T-helper 2 cell treated with Interferon-gamma antibody and Interleukin-4, amounts not matched to agents 5 μg/mL and 100 μg/mL, for 36 hours (primary cell): ENCODE measurements at regions not wholly inside any gene's neighbourhood (a gene's known extent, or its start where the extent isn't known, plus 50 kb on each side); places are given as distances from the start of the nearest gene placed in this dataset.

ENCODE experiments used
- DNase-seq: peaks from one replicate; pipeline ENCODE4 v3.0.0; 2021; ENCODE audit warnings: low spot score
- H3K27ac Mint-ChIP-seq: one replicate; pipeline ENCODE4 v1.8.0; 2021; ENCODE audit warnings: mild to moderate bottlenecking, mixed read lengths
- H3K27me3 Mint-ChIP-seq: one replicate; pipeline ENCODE4 v1.8.0; 2021; ENCODE audit warnings: low read depth, mixed read lengths
- H3K36me3 Mint-ChIP-seq: one replicate; pipeline ENCODE4 v1.8.0; 2021; ENCODE audit warnings: low read depth, mixed read lengths
- H3K4me1 Mint-ChIP-seq: one replicate; pipeline ENCODE4 v1.8.0; 2021; ENCODE audit warnings: low read depth, mixed read lengths
- H3K4me3 Mint-ChIP-seq: one replicate; pipeline ENCODE4 v1.8.0; 2022; ENCODE audit warnings: mild to moderate bottlenecking, moderate library complexity, mixed read lengths
- H3K9me3 Mint-ChIP-seq: one replicate; pipeline ENCODE4 v1.8.0; 2021; ENCODE audit warnings: mixed read lengths

- H3K4me1 Mint-ChIP-seq: no peaks in the 10 kb centered on the region
- no peaks in the 10 kb centered on the region for H3K9me3 Mint-ChIP-seq
- no peak overlapping the region for H3K4me3 Mint-ChIP-seq
- no peak for DNase-seq
- no peaks in the 10 kb centered on the region for H3K27me3 Mint-ChIP-seq
- H3K36me3 Mint-ChIP-seq: no peaks in the 10 kb centered on the region
- H3K27ac Mint-ChIP-seq: no peak overlapping the region
Observed at GRCh38 chr4:35771571-35771970, 472.7 kb downstream of the ARAP2 start.

DNA sequence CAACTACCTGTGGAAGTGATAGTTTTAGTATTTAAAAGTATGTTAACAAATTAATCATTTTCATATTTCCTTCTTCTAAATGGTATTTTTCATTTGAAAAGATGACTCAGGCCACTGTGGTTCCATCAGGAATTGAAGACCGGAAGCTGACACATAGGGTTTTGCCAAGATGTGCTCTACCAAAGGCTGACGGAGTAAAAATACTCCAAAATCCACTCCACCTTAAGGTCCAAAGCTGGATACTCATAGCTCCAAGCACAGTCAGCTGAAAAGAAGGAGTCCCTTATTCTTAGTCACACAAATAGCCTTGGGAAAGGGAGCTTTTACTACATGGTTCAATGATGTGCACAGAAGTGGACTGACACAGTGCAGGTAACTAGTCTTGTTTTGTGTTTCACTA is 472.0 kb downstream of the ARAP2 start:
- H3K4me1 Mint-ChIP-seq: no peaks in the 10 kb centered on the region
- DNase-seq: no peak
- no peaks in the 10 kb centered on the region for H3K27me3 Mint-ChIP-seq
- no peaks in the 10 kb centered on the region for H3K36me3 Mint-ChIP-seq
- H3K27ac Mint-ChIP-seq: no peak overlapping the region
- no peaks in the 10 kb centered on the region for H3K9me3 Mint-ChIP-seq
- no peak overlapping the region for H3K4me3 Mint-ChIP-seq

DNA sequence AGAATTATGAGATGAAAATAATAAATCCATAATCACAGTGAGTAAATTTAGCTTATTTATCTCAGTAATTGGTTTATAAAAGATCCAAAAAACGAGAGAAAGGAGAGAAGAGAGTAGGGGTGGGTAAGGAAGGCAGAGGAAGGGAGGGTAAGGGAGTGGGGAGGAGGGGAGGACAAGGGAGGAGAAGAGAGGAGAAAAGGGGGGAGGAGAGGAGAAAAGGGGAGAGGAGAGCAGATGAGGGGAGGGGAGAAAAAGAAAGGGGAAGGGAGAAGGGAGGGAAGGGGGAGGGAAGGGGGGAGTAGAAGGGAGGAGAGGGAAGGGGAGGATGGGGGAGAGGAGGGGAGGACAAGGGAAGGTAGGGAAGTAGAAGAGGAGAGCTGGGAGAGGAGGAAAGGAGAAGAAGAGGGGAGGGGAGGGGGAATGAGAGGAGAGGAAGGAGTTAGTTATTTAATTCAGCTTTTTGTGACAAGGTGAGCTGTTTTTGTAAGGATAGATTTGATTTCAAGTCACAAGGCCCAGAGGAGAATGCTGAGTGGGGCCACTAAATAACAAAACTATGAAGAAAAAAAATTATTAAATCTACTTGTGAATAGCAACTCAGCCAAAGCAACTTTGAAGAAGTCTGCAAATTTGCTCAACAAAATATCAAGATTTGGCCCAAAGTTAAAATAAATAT is 454.3 kb downstream of the ARAP2 start:
- Mint-ChIP-seq H3K4me1 (no peaks in the 10 kb centered on the region), H3K4me3 (no peak overlapping the region), H3K36me3 (no peaks in the 10 kb centered on the region), H3K9me3 (no peaks in the 10 kb centered on the region), H3K27me3 (no peaks in the 10 kb centered on the region), H3K27ac (no peak overlapping the region)
- no peak for DNase-seq

DNA sequence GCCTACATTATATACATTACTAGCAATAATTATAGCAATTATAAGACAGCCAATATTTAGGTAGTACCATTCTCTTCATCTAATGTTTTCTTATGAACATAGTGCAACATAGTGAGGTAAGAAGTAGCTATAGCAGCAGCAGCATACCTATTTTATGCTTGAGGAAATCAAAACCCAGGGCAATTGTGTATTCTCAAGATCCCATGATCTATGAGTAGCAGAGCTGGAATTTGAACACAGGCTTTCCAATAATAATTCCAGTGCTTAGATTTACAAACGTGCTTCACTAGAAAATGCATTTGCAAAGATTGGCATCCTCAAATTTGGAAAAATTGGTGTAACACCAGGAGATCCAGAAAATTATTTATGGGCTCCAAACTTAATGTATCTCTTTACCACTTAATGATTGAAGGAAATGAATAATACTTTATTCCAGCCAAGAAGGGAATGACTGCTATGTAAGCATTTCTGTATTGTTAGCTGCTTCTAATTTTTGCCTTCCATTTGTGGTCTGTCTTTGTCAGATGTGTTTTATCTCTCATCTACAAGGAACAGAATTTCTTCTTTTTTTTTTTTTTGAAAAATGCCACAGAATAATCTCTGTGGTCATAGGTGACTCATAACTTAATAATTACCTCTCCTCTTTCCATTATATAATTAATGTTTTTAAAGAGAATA is 451.1 kb downstream of the ARAP2 start:
- H3K27ac Mint-ChIP-seq: no peak overlapping the region
- no peak for DNase-seq
- H3K4me1 Mint-ChIP-seq: no peaks in the 10 kb centered on the region
- no peaks in the 10 kb centered on the region for H3K27me3 Mint-ChIP-seq
- H3K4me3 Mint-ChIP-seq: no peak overlapping the region
- peaks cover 13% of the 10 kb centered on the region for H3K9me3 Mint-ChIP-seq
- no peaks in the 10 kb centered on the region for H3K36me3 Mint-ChIP-seq

DNA sequence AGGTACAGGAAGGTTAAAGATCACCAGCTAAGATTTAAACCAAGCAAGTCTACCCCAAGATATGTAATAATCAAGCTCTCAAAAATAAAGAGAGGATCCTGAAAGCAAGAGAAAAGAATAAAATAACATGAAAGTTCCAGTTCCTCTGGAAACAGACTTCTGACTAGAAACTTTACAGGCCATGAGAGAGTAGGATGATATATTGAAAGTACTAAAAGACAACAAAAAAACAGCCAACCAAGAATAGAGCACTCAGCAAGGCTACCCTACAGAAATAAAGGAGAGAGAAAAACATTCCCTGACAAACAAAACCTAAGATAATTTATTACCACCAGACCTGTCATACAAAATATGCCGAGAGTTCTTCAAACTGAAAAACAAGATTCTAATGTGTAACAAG is 450.5 kb downstream of the ARAP2 start:
- Mint-ChIP-seq H3K27me3 (no peaks in the 10 kb centered on the region), H3K9me3 (peaks cover 13% of the 10 kb centered on the region), H3K27ac (no peak overlapping the region), H3K4me3 (no peak overlapping the region), H3K4me1 (no peaks in the 10 kb centered on the region), H3K36me3 (no peaks in the 10 kb centered on the region)
- DNase-seq: no peak

DNA sequence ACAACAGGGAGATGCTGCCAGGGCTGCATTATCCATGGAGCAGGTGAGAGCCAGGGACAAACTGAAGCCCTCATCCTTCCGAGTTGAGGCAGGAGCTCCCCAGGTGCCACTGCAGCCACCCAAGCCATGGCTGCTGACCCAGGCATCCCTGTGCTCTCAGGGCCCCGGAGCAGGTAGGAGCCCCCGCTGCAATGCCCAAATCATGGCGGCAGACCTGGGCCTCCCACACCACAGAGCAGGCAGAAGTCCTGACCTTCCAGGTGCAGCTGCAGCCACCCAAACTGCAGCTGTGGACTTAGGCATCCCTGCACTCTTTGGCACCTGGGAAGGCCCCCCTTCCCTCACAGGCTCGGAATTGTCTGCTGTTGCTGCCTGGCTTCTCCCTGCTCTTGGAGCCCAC is 443.6 kb downstream of the ARAP2 start:
- H3K9me3 Mint-ChIP-seq: peaks cover 13% of the 10 kb centered on the region
- no peaks in the 10 kb centered on the region for H3K4me1 Mint-ChIP-seq
- H3K36me3 Mint-ChIP-seq: no peaks in the 10 kb centered on the region
- H3K27ac Mint-ChIP-seq: no peak overlapping the region
- no peak overlapping the region for H3K4me3 Mint-ChIP-seq
- H3K27me3 Mint-ChIP-seq: no peaks in the 10 kb centered on the region
- no peak for DNase-seq

DNA sequence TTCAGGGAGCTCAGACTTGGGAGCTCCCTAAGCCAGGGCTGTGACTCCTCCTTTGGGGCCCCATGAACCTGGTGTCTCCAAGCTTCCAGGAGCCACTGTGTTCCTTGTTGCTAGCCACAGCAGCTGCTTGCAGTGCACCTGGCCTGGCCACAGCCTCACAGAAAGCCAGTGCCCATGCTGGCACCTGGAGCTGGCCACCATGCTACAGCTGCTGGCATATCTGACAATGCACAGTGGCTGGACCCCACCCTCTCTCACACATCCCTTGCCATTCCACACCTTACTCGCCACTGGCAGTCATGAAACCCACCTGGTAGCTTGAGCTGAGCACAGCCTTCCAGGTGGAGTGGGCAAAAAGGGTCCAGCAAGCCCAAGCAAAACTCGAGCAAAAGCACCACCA is 441.7 kb downstream of the ARAP2 start:
- no peak for DNase-seq
- H3K4me3 Mint-ChIP-seq: no peak overlapping the region

GRCh38 chr4:35818520-35818919 is 425.8 kb downstream of the ARAP2 start:
- H3K27me3 Mint-ChIP-seq: no peaks in the 10 kb centered on the region
- no peak overlapping the region for H3K27ac Mint-ChIP-seq
- H3K4me3 Mint-ChIP-seq: no peak overlapping the region
- DNase-seq: no peak
- H3K4me1 Mint-ChIP-seq: peaks cover 2% of the 10 kb centered on the region
- H3K36me3 Mint-ChIP-seq: no peaks in the 10 kb centered on the region
- H3K9me3 Mint-ChIP-seq: no peaks in the 10 kb centered on the region

More for the DNA sequence above, 441.7 kb downstream of the ARAP2 start:
- Mint-ChIP-seq H3K36me3 (no peaks in the 10 kb centered on the region), H3K4me1 (no peaks in the 10 kb centered on the region), H3K27ac (no peak overlapping the region), H3K9me3 (no peaks in the 10 kb centered on the region), H3K27me3 (no peaks in the 10 kb centered on the region)

DNA sequence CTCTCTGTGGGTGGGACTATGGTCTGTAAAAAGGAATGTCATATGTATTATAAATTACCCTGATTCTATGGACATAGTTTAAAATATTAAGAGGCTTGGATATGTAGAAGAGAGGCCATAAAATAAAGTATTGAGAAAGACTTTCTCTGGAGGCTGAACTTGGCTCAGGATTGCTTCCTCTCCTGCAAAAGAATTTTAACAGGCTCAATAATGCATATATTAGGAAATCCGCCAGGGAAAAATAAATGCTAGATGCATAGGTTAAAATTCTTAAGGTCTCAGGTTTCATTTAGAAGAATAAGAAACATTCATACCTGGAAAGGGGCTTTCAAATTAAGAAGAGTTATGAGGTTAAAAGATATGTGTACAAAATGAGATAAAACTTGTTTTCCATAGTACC is 424.3 kb downstream of the ARAP2 start:
- Mint-ChIP-seq H3K27ac (no peak overlapping the region), H3K36me3 (no peaks in the 10 kb centered on the region), H3K4me1 (peaks cover 2% of the 10 kb centered on the region), H3K9me3 (no peaks in the 10 kb centered on the region), H3K27me3 (no peaks in the 10 kb centered on the region), H3K4me3 (no peak overlapping the region)
- DNase-seq: no peak

GRCh38 chr4:35824231-35824630 is 420.1 kb downstream of the ARAP2 start:
- Mint-ChIP-seq H3K27me3 (no peaks in the 10 kb centered on the region), H3K4me1 (no peaks in the 10 kb centered on the region), H3K4me3 (no peak overlapping the region)

DNA sequence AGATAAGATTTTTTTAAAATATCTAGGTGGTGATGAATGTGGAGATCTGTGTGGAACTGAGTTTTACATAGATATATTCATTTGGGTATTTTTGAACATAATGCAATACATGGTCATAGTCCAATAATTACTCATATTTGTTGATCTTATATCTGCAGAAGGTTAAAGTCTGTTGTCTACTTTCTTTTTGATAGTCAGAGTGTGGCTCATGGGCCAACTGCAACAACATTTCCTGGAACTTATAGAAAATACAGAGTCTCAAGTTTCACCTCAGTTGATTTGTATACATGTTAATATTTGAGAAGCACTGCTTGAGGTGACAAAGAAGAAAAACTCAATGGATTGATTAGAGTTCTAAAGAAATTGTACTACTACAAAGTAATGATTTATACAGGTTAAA is 408.4 kb downstream of the ARAP2 start:
- Mint-ChIP-seq H3K9me3 (no peaks in the 10 kb centered on the region), H3K4me1 (no peaks in the 10 kb centered on the region), H3K4me3 (no peak overlapping the region)

More at GRCh38 chr4:35824231-35824630, 420.1 kb downstream of the ARAP2 start:
- DNase-seq: no peak
- Mint-ChIP-seq H3K27ac (no peak overlapping the region), H3K36me3 (no peaks in the 10 kb centered on the region), H3K9me3 (no peaks in the 10 kb centered on the region)

DNA sequence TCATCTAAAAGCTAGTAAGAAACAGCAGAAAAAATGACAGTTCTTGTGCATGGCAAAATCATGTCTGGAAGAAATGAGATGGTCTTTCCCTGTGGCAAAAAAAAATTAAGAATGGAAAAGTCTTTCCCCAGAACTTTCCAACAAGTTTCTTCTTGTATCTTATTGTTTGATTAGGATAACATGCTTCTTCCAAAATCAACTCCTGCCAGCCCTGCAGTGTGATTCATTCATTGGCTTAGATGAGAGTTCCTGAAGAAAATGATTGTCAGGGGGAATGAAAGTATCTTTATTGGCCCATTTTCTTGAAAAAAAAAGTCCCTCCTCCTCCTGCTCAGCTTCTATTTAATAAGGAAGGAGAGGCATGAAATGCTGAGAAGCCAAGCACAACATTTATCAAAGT is 407.7 kb downstream of the ARAP2 start:
- no peaks in the 10 kb centered on the region for H3K36me3 Mint-ChIP-seq
- H3K27me3 Mint-ChIP-seq: no peaks in the 10 kb centered on the region
- no peaks in the 10 kb centered on the region for H3K9me3 Mint-ChIP-seq
- no peak overlapping the region for H3K27ac Mint-ChIP-seq
- H3K4me3 Mint-ChIP-seq: no peak overlapping the region
- DNase-seq: no peak
- H3K4me1 Mint-ChIP-seq: no peaks in the 10 kb centered on the region

More for the DNA sequence above, 408.4 kb downstream of the ARAP2 start:
- H3K27ac Mint-ChIP-seq: no peak overlapping the region
- H3K36me3 Mint-ChIP-seq: no peaks in the 10 kb centered on the region
- H3K27me3 Mint-ChIP-seq: no peaks in the 10 kb centered on the region
- DNase-seq: no peak

- Mint-ChIP-seq H3K27me3 (no peaks in the 10 kb centered on the region), H3K27ac (no peak overlapping the region)
- no peak for DNase-seq
Observed at GRCh38 chr4:35867057-35867456, 377.3 kb downstream of the ARAP2 start.

GRCh38 chr4:35872273-35872672 is 372.0 kb downstream of the ARAP2 start:
- Mint-ChIP-seq H3K27ac (no peak overlapping the region), H3K4me1 (no peaks in the 10 kb centered on the region), H3K27me3 (no peaks in the 10 kb centered on the region), H3K36me3 (no peaks in the 10 kb centered on the region), H3K9me3 (no peaks in the 10 kb centered on the region), H3K4me3 (no peak overlapping the region)
- DNase-seq: no peak

More at GRCh38 chr4:35867057-35867456, 377.3 kb downstream of the ARAP2 start:
- Mint-ChIP-seq H3K36me3 (no peaks in the 10 kb centered on the region), H3K9me3 (no peaks in the 10 kb centered on the region), H3K4me3 (no peak overlapping the region), H3K4me1 (no peaks in the 10 kb centered on the region)

DNA sequence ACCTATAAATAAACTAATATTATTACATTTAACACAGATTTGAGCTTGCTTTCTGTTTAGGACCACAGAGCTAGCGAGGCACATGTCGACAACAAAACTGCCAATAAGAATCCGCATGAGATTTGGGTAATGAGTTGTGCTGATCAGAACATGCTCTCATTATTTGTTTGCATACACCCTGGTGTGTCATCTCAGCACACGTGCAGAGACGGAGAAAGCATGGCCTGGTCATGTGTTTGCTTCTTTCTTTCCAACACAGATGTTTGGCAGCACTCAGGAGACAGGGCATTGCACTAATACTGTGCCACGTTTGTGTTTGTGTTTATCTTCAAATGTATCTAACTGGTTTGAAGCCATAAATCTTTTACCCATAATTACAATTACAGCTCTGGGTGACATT is 364.8 kb downstream of the ARAP2 start:
- Mint-ChIP-seq H3K9me3 (no peaks in the 10 kb centered on the region), H3K4me1 (no peaks in the 10 kb centered on the region), H3K36me3 (no peaks in the 10 kb centered on the region), H3K27ac (no peak overlapping the region), H3K27me3 (no peaks in the 10 kb centered on the region), H3K4me3 (no peak overlapping the region)
- no peak for DNase-seq
